Astrocyte of the spinal cord (primary cell): ENCODE measurements at regions not wholly inside any gene's neighbourhood (a gene's known extent, or its start where the extent isn't known, plus 50 kb on each side); places are given as distances from the start of the nearest gene placed in this dataset.

Experiments
- DNase-seq: peaks from one replicate; pipeline ENCODE4 v3.0.0; 2011; ENCODE audit warnings: low read depth, low spot score
- H3K4me3 ChIP-seq: 2 replicates; pipeline ENCODE4 v1.5.1; 2011; ENCODE audit warnings: low read depth, mild to moderate bottlenecking, low read length, moderate library complexity
- in situ Hi-C: cut with HindIII; loops from 2 replicates; pipeline ENCODE4 v1.10.0; 2017; ENCODE audit warnings: low sequenced_read_pairs
- TF ChIP-seq, protein P1 (sequence below): IDR thresholded peaks from 2 replicates; pipeline ENCODE4 v1.5.1; 2012; ENCODE audit warnings: low read depth, mild to moderate bottlenecking, low read length, inconsistent platforms

DNA sequence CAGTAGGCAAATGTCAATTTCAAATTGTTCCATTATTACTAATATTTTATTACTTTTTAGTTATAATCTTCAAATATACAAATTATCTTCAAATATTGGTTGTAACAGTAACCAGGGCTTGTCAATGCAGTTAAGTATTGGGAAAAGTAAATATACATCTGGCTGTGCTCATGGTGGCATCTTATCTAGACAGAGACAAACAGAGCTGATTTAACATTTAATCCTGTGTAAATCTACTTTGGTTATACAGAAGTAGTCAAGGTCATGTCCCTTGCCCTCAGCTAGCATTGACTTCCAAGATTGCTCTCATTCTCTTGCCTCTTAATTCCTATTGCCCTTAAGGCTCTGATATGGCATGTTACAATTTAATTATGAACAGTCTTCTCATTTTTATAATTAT, 98.4 kb upstream of the KLHL1 start:
- in situ Hi-C loops: no loop called here
- no peak overlapping the region for H3K4me3 ChIP-seq
- TF ChIP-seq, protein P1, sequence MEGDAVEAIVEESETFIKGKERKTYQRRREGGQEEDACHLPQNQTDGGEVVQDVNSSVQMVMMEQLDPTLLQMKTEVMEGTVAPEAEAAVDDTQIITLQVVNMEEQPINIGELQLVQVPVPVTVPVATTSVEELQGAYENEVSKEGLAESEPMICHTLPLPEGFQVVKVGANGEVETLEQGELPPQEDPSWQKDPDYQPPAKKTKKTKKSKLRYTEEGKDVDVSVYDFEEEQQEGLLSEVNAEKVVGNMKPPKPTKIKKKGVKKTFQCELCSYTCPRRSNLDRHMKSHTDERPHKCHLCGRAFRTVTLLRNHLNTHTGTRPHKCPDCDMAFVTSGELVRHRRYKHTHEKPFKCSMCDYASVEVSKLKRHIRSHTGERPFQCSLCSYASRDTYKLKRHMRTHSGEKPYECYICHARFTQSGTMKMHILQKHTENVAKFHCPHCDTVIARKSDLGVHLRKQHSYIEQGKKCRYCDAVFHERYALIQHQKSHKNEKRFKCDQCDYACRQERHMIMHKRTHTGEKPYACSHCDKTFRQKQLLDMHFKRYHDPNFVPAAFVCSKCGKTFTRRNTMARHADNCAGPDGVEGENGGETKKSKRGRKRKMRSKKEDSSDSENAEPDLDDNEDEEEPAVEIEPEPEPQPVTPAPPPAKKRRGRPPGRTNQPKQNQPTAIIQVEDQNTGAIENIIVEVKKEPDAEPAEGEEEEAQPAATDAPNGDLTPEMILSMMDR: no peak

DNA sequence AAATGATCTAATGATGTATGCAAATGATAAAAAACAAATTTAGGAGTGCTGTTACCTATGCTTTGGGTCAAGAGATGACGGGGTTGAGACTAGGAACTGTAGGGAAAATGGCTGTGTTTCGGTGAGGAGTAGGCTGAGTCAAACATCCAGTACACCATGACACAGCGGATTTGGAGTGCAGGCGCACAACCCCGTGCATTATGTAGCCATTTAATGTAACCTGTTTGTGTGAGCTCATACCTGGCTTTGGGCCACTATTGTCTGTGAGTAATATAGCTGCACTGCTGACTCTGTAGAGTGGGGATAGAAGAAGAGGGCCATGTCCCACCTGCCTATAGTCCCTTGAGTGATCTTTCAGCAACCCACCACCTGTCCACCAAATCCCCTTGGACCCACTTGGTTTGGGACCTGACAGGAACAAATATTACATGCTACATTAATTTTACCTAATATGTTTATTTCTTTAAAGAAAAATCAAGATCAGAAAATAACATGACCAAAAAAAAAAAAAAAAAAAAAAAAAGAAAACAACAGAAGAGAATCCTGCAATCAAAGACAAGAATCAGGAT, 95.5 kb upstream of the KLHL1 start:
- TF ChIP-seq, protein P1: no peak
- in situ Hi-C loops: no loop called here
- DNase-seq: peak; percentile 3
- H3K4me3 ChIP-seq: no peak overlapping the region

More for the DNA sequence above, 98.4 kb upstream of the KLHL1 start:
- DNase-seq: no peak

DNA sequence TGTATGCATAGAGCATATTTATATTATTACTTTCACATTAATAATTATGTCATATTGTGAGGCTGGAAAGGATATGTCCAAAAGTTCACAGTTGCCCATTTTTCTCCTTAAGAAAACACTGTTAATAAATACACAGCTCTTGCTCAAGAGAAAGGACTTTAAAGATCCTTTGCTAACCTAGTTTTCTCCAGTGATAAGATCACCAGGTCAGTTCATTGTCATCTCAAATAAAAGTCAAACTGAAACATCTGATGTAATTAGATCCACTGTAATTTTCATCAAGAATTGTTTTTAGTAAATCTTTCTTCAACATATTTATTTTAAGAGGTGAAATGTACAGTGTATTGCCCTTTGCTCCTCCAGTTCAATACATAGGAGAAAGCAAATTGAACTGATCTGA, 82.8 kb upstream of the KLHL1 start:
- TF ChIP-seq, protein P1: no peak

GRCh38 chr13:70189981-70190380, 81.7 kb upstream of the KLHL1 start:
- no peak overlapping the region for H3K4me3 ChIP-seq
- TF ChIP-seq, protein P1: no peak
- in situ Hi-C loops: no loop called here
- no peak for DNase-seq

More for the DNA sequence above, 82.8 kb upstream of the KLHL1 start:
- in situ Hi-C loops: no loop called here
- DNase-seq: no peak
- H3K4me3 ChIP-seq: no peak overlapping the region

GRCh38 chr13:70188567-70188966, 80.3 kb upstream of the KLHL1 start:
- TF ChIP-seq, protein P1: no peak
- DNase-seq: no peak
- in situ Hi-C loops: no loop called here
- H3K4me3 ChIP-seq: no peak overlapping the region

GRCh38 chr13:70183041-70183440, 74.8 kb upstream of the KLHL1 start:
- H3K4me3 ChIP-seq: no peak overlapping the region
- DNase-seq: peak; percentile 68
- TF ChIP-seq, protein P1: no peak
- in situ Hi-C loops: no loop called here
